HepG2 (cell line): ENCODE measurements at regions not wholly inside any gene's neighbourhood (a gene's known extent, or its start where the extent isn't known, plus 50 kb on each side); places are given as distances from the start of the nearest gene placed in this dataset.

Experiments used
- ATAC-seq: fragments of 200-7000 bp; cut with Tn5 transposase; 3 replicates; pipeline ENCODE4 v1.9.1; 2020; ENCODE audit warnings: mild to moderate bottlenecking, moderate library complexity
- BruUV-seq: library from RNA; stranded (reverse); fragments of 400-500 nt; replicated peaks from 2 replicates; lab custom pipeline; 2021; lab: Mats Ljungman, UMichigan
- CTCF ChIA-PET: fragments of 300-600 bp; formaldehyde crosslinking; extraction: SDS; loops from one replicate; lab custom pipeline; 2021; ENCODE audit warnings: low total read pairs, inconsistent platforms, low intra/inter-chr PET ratio; lab: Yijun Ruan, JAX
- POLR2A ChIA-PET: fragments of 350-600 bp; sonication (Branson Sonifier 250); formaldehyde crosslinking; loops from one replicate; lab custom pipeline; 2020; ENCODE audit warnings: antibody characterized with exemption, inconsistent platforms; lab: Yijun Ruan, JAX
- DNase-seq: peaks from one replicate; pipeline ENCODE4 v3.0.0-alpha.2; 2015; ENCODE audit warnings: low spot score
- FAIRE-seq: peaks from 3 replicates; lab custom pipeline; 2011; peaks lifted over from hg19 to GRCh38; lab: Jason Lieb, UNC
- H2AFZ ChIP-seq: one replicate; pipeline ENCODE4 v1.6.1; 2011; ENCODE audit warnings: low read length, inconsistent platforms
- H3K27ac ChIP-seq: fragments of 300-600 bp; 3 replicates; pipeline ENCODE4 v1.8.0; 2011; ENCODE audit warnings: mixed run types, mild to moderate bottlenecking, mixed read lengths, low read length, inconsistent platforms; ENCODE audit not compliant: insufficient read depth; ENCODE audit errors: extremely low read length
- H3K27me3 ChIP-seq, 2 experiments: fragments of 200-600 bp in 1 of 2; 2 replicates in 1 of 2; 3 replicates in 1 of 2; pipeline versions ENCODE4 v1.6.0 to v1.8.0; 2011; ENCODE audit warnings: low read length in 2 of 2, mild to moderate bottlenecking in 2 of 2, moderate library complexity in 2 of 2, inconsistent platforms in 1 of 2; ENCODE audit not compliant: insufficient read depth in 2 of 2, control insufficient read depth in 1 of 2
- H3K36me3 ChIP-seq, 2 experiments: fragments of 200-600 bp in 1 of 2; replicated peaks in 1 of 2; 2 replicates in 1 of 2; 3 replicates in 1 of 2; pipeline versions ENCODE4 v1.5.1 to v1.8.0; 2011; ENCODE audit warnings: low read length in 2 of 2, inconsistent platforms in 1 of 2; ENCODE audit not compliant: insufficient read depth in 2 of 2, control insufficient read depth in 1 of 2
- H3K4me1 ChIP-seq: 2 replicates; pipeline ENCODE4 v1.5.1; 2012; ENCODE audit warnings: low read length, inconsistent platforms; ENCODE audit not compliant: insufficient read depth
- H3K4me2 ChIP-seq: 2 replicates; pipeline ENCODE4 v1.6.0; 2011; ENCODE audit warnings: low read depth, low read length, inconsistent platforms
- H3K4me3 ChIP-seq, 3 experiments: fragments of 200-600 bp in 1 of 3; sonication (generic), shearing (Covaris generic) in 1 of 3; replicated peaks in 1 of 3; 2 replicates each; pipeline ENCODE4 v1.5.1; 2011 to 2016; ENCODE audit warnings: low read length in 3 of 3, inconsistent platforms in 2 of 3, low read depth in 2 of 3, mild to moderate bottlenecking in 2 of 3, control low read depth in 1 of 3, mixed read lengths in 1 of 3; ENCODE audit not compliant: insufficient read depth in 1 of 3
- H3K79me2 ChIP-seq: one replicate; pipeline ENCODE4 v1.6.1; 2011; ENCODE audit warnings: low read length, inconsistent platforms; ENCODE audit not compliant: insufficient read depth
- H3K9ac ChIP-seq: 2 replicates; pipeline ENCODE4 v1.6.0; 2011; ENCODE audit warnings: mild to moderate bottlenecking, low read depth, low read length, inconsistent platforms; ENCODE audit not compliant: insufficient read depth
- H3K9me3 ChIP-seq: 2 replicates; pipeline ENCODE4 v1.5.1; 2012; ENCODE audit warnings: mild to moderate bottlenecking, low read length
- H4K20me1 ChIP-seq: 2 replicates; pipeline ENCODE4 v1.6.0; 2011; ENCODE audit warnings: inconsistent platforms, mild to moderate bottlenecking, low read length, moderate library complexity; ENCODE audit not compliant: insufficient read depth
- ARID3A ChIP-seq: IDR thresholded peaks from 2 replicates; pipeline ENCODE4 v1.6.1; 2012; ENCODE audit warnings: low read depth, low read length, improper control_type of control experiment
- E2F5 ChIP-seq: sonication (generic); formaldehyde crosslinking; conservative IDR thresholded peaks from 2 replicates; pipeline ENCODE4 v1.4.0; 2020; ENCODE audit warnings: missing genetic modification reagents
- HNRNPK ChIP-seq: fragments of 200-400 bp; formaldehyde crosslinking; IDR thresholded peaks from 2 replicates; pipeline ENCODE4 v1.6.1; 2018; ENCODE audit warnings: low read length, low read depth, moderate library complexity, mild to moderate bottlenecking; ENCODE audit not compliant: poor library complexity, severe bottlenecking
- PAF1 ChIP-seq: IDR thresholded peaks from 2 replicates; pipeline ENCODE4 v1.6.1; 2016; ENCODE audit warnings: missing genetic modification reagents, missing compliant biosample characterization
- PBX2 ChIP-seq: IDR thresholded peaks from 2 replicates; pipeline ENCODE4 v1.6.1; 2016; ENCODE audit warnings: control low read depth
- TCF7 ChIP-seq: sonication (generic); IDR thresholded peaks from 2 replicates; pipeline ENCODE4 v1.6.1; 2016; ENCODE audit warnings: antibody characterized with exemption, low read depth
- THRA ChIP-seq: sonication (generic); formaldehyde crosslinking; IDR thresholded peaks from 2 replicates; pipeline ENCODE4 v1.4.0; 2020; ENCODE audit warnings: missing genetic modification reagents, borderline replicate concordance
- THYN1 ChIP-seq: sonication (generic); formaldehyde crosslinking; IDR thresholded peaks from 2 replicates; pipeline ENCODE4 v1.8.1; 2023; ENCODE audit warnings: low read depth, mild to moderate bottlenecking, moderate library complexity, missing genetic modification reagents, borderline replicate concordance
- ZFP36L2 ChIP-seq: sonication (generic); formaldehyde crosslinking; IDR thresholded peaks from 2 replicates; pipeline ENCODE4 v1.4.0; 2020; ENCODE audit warnings: missing genetic modification reagents
- ZNF18 ChIP-seq: sonication (generic); formaldehyde crosslinking; IDR thresholded peaks from 2 replicates; pipeline ENCODE4 v1.8.0; 2022; ENCODE audit warnings: mild to moderate bottlenecking, missing genetic modification reagents; ENCODE audit not compliant: insufficient replicate concordance
- ZNF256 ChIP-seq: sonication (generic); formaldehyde crosslinking; conservative IDR thresholded peaks from 2 replicates; pipeline ENCODE4 v1.4.0; 2020; ENCODE audit warnings: missing genetic modification reagents
- ZNF3 ChIP-seq: IDR thresholded peaks from 2 replicates; pipeline ENCODE4 v1.7.0; 2017; ENCODE audit warnings: inconsistent platforms
- ZNF878 ChIP-seq: sonication (generic); formaldehyde crosslinking; IDR thresholded peaks from 2 replicates; pipeline ENCODE4 v1.8.1; 2023; ENCODE audit warnings: mild to moderate bottlenecking, missing genetic modification reagents, moderate library complexity
- ZSCAN9 ChIP-seq: IDR thresholded peaks from 2 replicates; pipeline ENCODE4 v1.6.1; 2016; ENCODE audit warnings: borderline replicate concordance
- WGBS: methylation state at CpG from one replicate; pipeline ENCODE4 v1.1.6; 2017; ENCODE audit warnings: low lambda C conversion rate; 5-methylcytosine and 5-hydroxymethylcytosine counted together
- in situ Hi-C: cut with HindIII; loops from 2 replicates; pipeline ENCODE4 v1.10.0; 2017; ENCODE audit warnings: low pct_unique_long_range_greater_than_20kb; ENCODE audit not compliant: extremely low pct_ligation_motif_present
- intact Hi-C: fragments of 100-400 bp; cut with micrococcal nuclease; formaldehyde crosslinking; loops from one replicate; pipeline ENCODE4 v1.10.0; 2022; ENCODE audit not compliant: unreplicated experiment

GRCh38 chr17:5902181-5903140 lies 167.7 kb upstream of the WSCD1 start:
- Histone ChIP-seq H3K4me2 (no peak overlapping the region), H3K36me3 (no peaks in the 10 kb centered on the region), H3K4me3 (no peak overlapping the region), H3K9ac (no peak overlapping the region), H3K4me1 (no peaks in the 10 kb centered on the region), H3K79me2 (no peaks in the 10 kb centered on the region), H4K20me1 (no peaks in the 10 kb centered on the region), H3K27me3 (no peaks in the 10 kb centered on the region)
- no peak for ATAC-seq
- DNase-seq, result no peak
- no peak for FAIRE-seq
- in situ Hi-C loops, result no loop called here
- intact Hi-C loops, result no loop called here
- CTCF ChIA-PET, result no interaction called here
- 44% methylated on average over 8 of the region's 19 CpGs for WGBS
- TF ChIP-seq ZNF256, result no peak
- no peak for TF ChIP-seq ZNF3 (CRISPR knock-in tag)
- no peak for TF ChIP-seq HNRNPK
- no peak for TF ChIP-seq ZSCAN9 (CRISPR knock-in tag)
- no peak for TF ChIP-seq THRA
- TF ChIP-seq ZFP36L2, result no peak
- no peak for TF ChIP-seq E2F5
- TF ChIP-seq ZNF878 (CRISPR knock-in tag), result no peak
- no peak for TF ChIP-seq THYN1 (CRISPR knock-in tag)
- no peak for TF ChIP-seq ZNF18 (CRISPR knock-in tag)
- TF ChIP-seq PBX2 (CRISPR knock-in tag), result no peak
- TF ChIP-seq PAF1 (CRISPR knock-in tag), result no peak
- TF ChIP-seq ARID3A, result no peak
- no peak for TF ChIP-seq TCF7
- TF ChIP-seq, all 625 proteins: peak for 0
- Histone ChIP-seq H3K27ac (no peak overlapping the region), H2AFZ (no peak overlapping the region), H3K9me3 (no peaks in the 10 kb centered on the region)
- POLR2A ChIA-PET, result no interaction called here
- no TSS peak for BruUV-seq
